OCI-LY3 (cell line): ENCODE measurements at regions not wholly inside any gene's neighbourhood (a gene's known extent, or its start where the extent isn't known, plus 50 kb on each side); places are given as distances from the start of the nearest gene placed in this dataset.

Source experiments
- H2AFZ ChIP-seq: fragments of 200-600, 300-600 bp; shearing (Covaris generic); 2 replicates; pipeline ENCODE4 v1.6.0; 2014; ENCODE audit warnings: antibody characterized with exemption, low read depth, low read length
- H3K27ac ChIP-seq: fragments of 200-600, 300-600 bp; sonication (generic); 2 replicates; pipeline ENCODE4 v1.5.1; 2014; ENCODE audit warnings: mild to moderate bottlenecking, low read length, moderate library complexity, mixed read lengths
- H3K27me3 ChIP-seq: fragments of 200-600, 300-600 bp; sonication (generic); 2 replicates; pipeline ENCODE4 v1.6.1; 2014; ENCODE audit warnings: low read depth, low read length, mixed read lengths
- H3K36me3 ChIP-seq: fragments of 200-600, 300-600 bp; sonication (generic); replicated peaks from 2 replicates; pipeline ENCODE3; 2014; ENCODE audit warnings: low read depth, low read length, mixed read lengths
- H3K4me1 ChIP-seq: fragments of 300-600, 200-600 bp; sonication (generic); 2 replicates; pipeline ENCODE4 v1.6.1; 2014; ENCODE audit warnings: low read length, mixed read lengths
- H3K4me2 ChIP-seq: fragments of 200-600, 300-600 bp; sonication (generic); 2 replicates; pipeline ENCODE4 v1.6.1; 2014; ENCODE audit warnings: low read length, mixed read lengths
- H3K4me3 ChIP-seq: fragments of 300-600, 200-600 bp; sonication (generic); 2 replicates; pipeline ENCODE4 v1.5.1; 2014; ENCODE audit warnings: antibody characterized with exemption, mild to moderate bottlenecking, low read length, moderate library complexity
- H3K79me2 ChIP-seq: fragments of 300-600, 200-600 bp; shearing (Covaris generic); 2 replicates; pipeline ENCODE4 v1.6.1; 2014; ENCODE audit warnings: mild to moderate bottlenecking, low read length, mixed read lengths
- H3K9ac ChIP-seq: fragments of 300-600, 200-600 bp; shearing (Covaris generic); 2 replicates; pipeline ENCODE4 v1.6.0; 2014; ENCODE audit warnings: mild to moderate bottlenecking, low read length, moderate library complexity
- H3K9me3 ChIP-seq: fragments of 200-600, 300-600 bp; shearing (Covaris generic); 2 replicates; pipeline ENCODE4 v1.6.1; 2014; ENCODE audit warnings: low read length, mixed read lengths; ENCODE audit not compliant: insufficient read depth
- H4K20me1 ChIP-seq: fragments of 200-600, 300-600 bp; sonication (generic); 2 replicates; pipeline ENCODE4 v1.6.1; 2016; ENCODE audit warnings: low read length, mixed read lengths; ENCODE audit not compliant: insufficient read depth
- EZH2phosphoT487 ChIP-seq: fragments of 200-600 bp; shearing (Covaris generic); IDR thresholded peaks from 2 replicates; pipeline ENCODE4 v1.6.1; 2018; ENCODE audit warnings: antibody characterized with exemption, mixed run types, low read depth
- TF ChIP-seq, protein P1 (sequence below): fragments of 200-600, 300-600 bp; sonication (generic); IDR thresholded peaks from 2 replicates; pipeline ENCODE4 v1.5.1; 2014; ENCODE audit warnings: antibody characterized with exemption, low read length, low read depth

DNA sequence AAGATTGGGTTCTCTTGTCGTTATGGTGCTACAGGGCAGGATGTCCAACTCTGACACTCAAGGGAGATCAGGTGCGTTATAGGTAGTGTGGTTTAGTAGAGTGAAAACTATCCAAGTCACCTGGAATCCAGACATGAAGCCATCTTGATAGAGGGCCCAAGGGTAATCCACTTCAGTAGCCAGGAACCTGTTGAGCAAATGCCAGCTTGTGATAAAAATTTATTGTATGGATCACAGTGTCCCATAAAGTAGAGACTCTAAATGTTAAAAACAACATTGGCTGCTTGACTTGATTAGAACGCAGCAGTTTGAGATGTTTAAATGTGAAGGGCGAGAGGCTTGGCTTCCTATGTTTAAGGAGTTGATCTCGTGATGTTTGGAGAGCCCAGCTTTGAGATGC, 105.7 kb upstream of the GMDS start:
- Histone ChIP-seq H2AFZ (no peak overlapping the region), H3K27ac (no peak overlapping the region), H4K20me1 (no peaks in the 10 kb centered on the region), H3K36me3 (no peaks in the 10 kb centered on the region), H3K4me3 (no peak overlapping the region), H3K4me2 (no peak overlapping the region), H3K9me3 (no peaks in the 10 kb centered on the region), H3K4me1 (no peaks in the 10 kb centered on the region; the same call in 1 of the 2 replicates), H3K9ac (no peak overlapping the region), H3K79me2 (no peaks in the 10 kb centered on the region), H3K27me3 (no peaks in the 10 kb centered on the region)
- no peak for TF ChIP-seq EZH2phosphoT487
- TF ChIP-seq, protein P1, sequence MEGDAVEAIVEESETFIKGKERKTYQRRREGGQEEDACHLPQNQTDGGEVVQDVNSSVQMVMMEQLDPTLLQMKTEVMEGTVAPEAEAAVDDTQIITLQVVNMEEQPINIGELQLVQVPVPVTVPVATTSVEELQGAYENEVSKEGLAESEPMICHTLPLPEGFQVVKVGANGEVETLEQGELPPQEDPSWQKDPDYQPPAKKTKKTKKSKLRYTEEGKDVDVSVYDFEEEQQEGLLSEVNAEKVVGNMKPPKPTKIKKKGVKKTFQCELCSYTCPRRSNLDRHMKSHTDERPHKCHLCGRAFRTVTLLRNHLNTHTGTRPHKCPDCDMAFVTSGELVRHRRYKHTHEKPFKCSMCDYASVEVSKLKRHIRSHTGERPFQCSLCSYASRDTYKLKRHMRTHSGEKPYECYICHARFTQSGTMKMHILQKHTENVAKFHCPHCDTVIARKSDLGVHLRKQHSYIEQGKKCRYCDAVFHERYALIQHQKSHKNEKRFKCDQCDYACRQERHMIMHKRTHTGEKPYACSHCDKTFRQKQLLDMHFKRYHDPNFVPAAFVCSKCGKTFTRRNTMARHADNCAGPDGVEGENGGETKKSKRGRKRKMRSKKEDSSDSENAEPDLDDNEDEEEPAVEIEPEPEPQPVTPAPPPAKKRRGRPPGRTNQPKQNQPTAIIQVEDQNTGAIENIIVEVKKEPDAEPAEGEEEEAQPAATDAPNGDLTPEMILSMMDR: no peak

DNA sequence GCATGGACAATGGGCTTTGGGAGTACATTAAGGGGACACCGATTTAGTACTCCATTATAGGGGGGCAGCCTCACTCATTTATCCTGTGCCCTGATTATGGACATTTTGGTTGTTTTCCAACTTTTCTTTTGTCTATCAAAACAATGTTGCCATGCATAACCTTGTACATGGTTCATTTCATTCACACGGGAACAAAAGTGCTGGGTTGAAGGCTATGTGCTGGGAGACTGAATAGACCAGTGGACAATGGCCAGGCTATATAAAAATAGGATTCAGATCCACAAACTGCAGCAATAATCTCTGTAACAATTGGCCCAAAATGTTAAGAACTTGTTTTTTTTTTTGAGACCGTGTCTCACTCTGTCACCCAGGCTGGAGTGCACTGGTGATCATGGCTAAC, 100.7 kb upstream of the GMDS start:
- H4K20me1 ChIP-seq: no peaks in the 10 kb centered on the region
- no peaks in the 10 kb centered on the region for H3K36me3 ChIP-seq
- H3K9ac ChIP-seq: no peak overlapping the region
- no peak overlapping the region for H3K4me3 ChIP-seq
- H3K4me2 ChIP-seq: no peak overlapping the region
- H3K27ac ChIP-seq: no peak overlapping the region
- no peaks in the 10 kb centered on the region for H3K4me1 ChIP-seq
- no peaks in the 10 kb centered on the region for H3K27me3 ChIP-seq
- TF ChIP-seq EZH2phosphoT487: no peak
- TF ChIP-seq, protein P1: no peak
- no peaks in the 10 kb centered on the region for H3K9me3 ChIP-seq
- no peak overlapping the region for H2AFZ ChIP-seq
- H3K79me2 ChIP-seq: no peaks in the 10 kb centered on the region

DNA sequence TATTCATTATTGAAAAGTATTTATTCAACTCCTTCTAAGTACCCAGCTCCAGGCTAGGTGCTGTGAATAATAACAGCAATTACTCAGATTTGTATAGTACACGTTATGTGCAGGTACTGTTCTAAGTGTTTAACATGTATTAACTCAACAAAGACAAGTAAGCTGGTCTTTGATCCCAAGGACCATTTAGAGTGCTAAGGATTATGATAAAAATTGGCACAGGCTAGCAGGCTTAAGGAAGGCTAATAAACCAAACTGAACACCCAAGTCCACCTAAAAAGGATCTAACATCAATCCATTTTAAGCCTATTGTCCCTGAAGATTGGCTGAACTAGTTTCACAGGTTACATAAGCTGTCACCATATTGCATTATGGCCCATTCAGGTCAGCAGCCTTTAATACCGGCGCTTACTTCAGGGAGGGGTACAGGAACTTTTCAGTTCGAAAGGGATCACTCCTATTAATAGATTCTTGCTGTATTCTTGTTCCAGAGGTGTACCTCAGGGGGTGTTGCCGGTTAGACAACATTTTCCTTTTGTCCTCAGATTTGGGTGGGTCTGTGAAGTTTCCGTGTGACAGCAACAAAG, 99.0 kb upstream of the GMDS start:
- no peak overlapping the region for H2AFZ ChIP-seq
- H3K27ac ChIP-seq: no peak overlapping the region
- TF ChIP-seq, protein P1: no peak
- TF ChIP-seq EZH2phosphoT487: no peak
- no peak overlapping the region for H3K9ac ChIP-seq
- no peak overlapping the region for H3K4me2 ChIP-seq
- no peaks in the 10 kb centered on the region for H3K27me3 ChIP-seq
- no peaks in the 10 kb centered on the region for H3K79me2 ChIP-seq
- no peak overlapping the region for H3K4me3 ChIP-seq
- H3K36me3 ChIP-seq: no peaks in the 10 kb centered on the region
- H3K9me3 ChIP-seq: no peaks in the 10 kb centered on the region
- no peaks in the 10 kb centered on the region for H4K20me1 ChIP-seq
- no peaks in the 10 kb centered on the region for H3K4me1 ChIP-seq

DNA sequence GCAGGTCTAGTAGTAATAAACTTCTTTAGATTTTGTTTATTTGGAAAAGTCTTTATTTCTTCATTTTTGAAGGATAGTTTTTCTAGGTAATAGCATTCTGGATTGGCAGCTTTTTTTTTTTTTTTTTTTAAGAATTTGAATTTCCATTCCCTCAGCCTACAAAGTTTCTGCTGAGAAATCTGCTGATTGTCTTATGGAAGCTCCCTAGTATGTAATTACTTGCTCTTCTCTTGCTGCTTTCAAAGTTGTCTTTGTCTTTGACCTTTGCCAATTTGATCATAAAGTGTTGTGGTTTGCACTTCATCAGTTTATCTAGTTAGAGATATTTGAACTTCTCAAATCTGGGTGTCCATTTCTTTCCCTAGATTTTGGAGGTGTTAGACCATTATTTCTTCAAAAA, 82.2 kb upstream of the GMDS start:
- Histone ChIP-seq H3K9ac (no peak overlapping the region), H3K9me3 (no peaks in the 10 kb centered on the region), H3K4me3 (no peak overlapping the region), H3K27me3 (no peaks in the 10 kb centered on the region), H3K79me2 (no peaks in the 10 kb centered on the region), H3K4me2 (no peak overlapping the region), H2AFZ (no peak overlapping the region), H4K20me1 (no peaks in the 10 kb centered on the region), H3K4me1 (no peaks in the 10 kb centered on the region), H3K36me3 (no peaks in the 10 kb centered on the region), H3K27ac (no peak overlapping the region)
- TF ChIP-seq EZH2phosphoT487: no peak
- TF ChIP-seq, protein P1: no peak
